GM19395 (cell line): ENCODE measurements at regions not wholly inside any gene's neighbourhood (a gene's known extent, or its start where the extent isn't known, plus 50 kb on each side); places are given as distances from the start of the nearest gene placed in this dataset.
"Not testable (repeated sequence)": the region's sequence is repeated elsewhere in the genome, so short reads cannot be mapped to it uniquely, and the experiment has no call there.

Experiments
- ATAC-seq: cut with Tn5 transposase; IDR thresholded peaks from one replicate; pipeline ENCODE4 v1.9.1; 2021; ENCODE audit warnings: mild to moderate bottlenecking, moderate library complexity; ENCODE audit not compliant: unreplicated experiment

GRCh38 chr7:106386958-106387357 is 102.2 kb upstream of the NAMPT start:
- no peak for ATAC-seq

- no peak for ATAC-seq
Measured at GRCh38 chr7:106384373-106384772, 99.6 kb upstream of the NAMPT start.

GRCh38 chr7:106382929-106383328 is 98.1 kb upstream of the NAMPT start:
- ATAC-seq: no peak

DNA sequence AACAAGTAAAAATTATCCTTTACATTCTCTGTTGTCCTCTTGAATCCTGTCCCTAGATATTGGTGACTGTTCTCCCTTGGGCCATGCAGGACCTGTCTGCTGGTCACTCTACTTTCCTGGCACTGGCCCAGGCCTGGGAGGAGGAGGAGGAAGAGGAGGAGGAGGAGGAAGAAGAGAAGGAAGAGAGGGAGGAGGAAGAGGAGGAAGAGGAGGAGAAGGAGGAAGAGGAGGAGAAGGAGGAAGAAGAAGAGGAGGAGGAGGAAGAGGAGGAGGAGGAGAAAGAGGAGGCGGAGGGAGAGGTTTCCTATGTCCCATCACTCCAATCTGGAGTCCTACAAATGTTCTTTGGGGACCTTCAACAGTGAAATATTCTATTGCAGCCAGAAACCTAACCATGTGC is 97.3 kb upstream of the NAMPT start:
- no peak for ATAC-seq

DNA sequence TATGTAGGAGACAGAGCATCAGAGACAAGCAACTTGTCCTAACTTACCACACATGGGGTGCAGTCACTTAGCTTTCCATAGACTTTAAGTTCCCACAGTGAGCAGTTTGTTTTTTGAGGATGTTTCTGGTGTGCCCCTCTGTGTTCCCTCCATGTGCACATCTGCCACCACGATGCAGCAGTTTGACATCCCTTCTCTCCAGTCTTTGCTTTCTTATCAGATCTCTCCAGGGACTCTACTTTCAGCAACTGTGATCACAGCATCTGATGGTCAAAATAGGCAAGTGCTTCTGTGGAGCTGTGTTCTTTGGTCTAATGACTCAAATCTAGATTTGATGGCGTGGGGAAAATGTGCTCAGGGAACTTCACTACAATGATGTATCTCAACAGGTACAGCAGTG is 96.5 kb upstream of the NAMPT start:
- ATAC-seq: no peak

DNA sequence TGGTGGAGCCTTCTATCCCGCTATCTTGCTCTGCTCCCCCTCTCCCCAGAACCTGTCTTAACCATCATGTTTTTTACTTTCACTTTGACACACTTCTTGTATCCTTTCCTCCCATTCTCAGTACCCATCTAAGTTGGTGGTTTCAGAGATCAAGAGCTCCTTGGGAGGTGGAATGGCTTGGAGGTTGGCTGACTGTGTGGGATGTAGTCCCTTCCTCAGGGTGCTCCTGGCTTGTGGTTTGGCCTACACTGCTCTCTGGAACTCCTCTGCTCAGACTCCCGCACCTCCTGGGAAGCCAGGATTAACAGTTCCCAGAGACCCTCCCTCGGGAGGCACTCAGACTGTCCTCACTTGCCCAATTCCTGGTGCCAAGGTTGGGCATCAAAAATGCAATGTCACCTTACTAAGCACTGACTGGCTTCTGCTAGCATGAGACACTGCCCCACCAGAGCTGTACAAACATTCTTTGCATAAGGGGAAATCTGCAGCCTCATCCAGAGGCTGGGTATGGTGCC is 93.1 kb upstream of the NAMPT start:
- no peak for ATAC-seq

DNA sequence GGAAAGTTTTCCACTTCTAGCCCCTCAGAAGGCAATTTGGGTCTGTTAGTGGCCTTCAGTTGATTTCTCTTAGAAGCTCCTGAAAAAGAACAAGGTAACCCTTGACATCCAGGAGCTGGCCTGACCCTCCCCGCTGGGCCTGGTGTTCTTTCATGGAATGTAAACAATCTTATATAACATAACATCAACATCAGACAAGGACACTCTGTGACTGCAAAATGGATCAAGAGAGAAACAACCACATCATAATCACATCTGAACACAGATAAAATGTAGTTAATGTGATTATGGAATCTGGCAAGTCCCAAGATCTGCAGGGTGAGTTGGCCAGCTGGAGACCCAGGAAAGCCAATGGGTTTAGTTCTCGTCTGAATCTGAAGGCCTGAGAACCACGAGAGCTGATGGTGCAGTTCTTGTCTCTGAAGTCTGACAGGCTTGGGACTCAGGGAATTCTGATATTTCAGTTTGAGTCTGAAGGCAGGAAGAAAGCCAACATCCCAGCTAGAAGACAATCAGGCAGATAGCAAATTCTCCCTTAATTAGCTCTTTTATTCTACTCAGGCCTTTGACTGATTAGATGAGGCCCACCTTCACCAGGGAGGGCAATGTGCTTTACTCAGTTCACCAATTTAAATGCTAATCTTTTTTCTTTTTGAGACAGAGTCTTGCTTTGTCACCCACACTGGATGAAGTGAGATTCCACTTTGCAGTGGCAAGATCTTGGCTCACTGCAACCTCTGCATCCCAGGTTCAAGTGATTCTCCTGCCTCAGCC is 91.4 kb upstream of the NAMPT start:
- ATAC-seq: no peak

DNA sequence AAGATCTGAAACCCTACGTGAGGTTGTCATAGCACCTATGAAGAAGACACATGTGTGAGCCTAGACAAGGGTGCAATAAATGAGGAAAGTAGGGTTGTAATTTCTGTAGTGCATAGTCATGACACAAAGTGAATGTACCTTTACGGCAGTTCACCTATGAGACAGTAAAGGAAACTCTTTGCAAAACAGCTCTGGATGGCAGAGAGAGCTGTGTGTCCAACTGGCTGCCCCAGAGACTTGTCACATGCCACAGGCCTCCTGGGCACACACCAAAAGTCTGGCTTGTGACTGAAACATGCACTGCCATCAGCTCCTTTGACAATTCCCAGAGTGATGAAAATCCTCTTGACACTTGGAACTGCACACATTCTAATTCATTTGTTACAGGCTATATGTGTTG is 90.7 kb upstream of the NAMPT start:
- no peak for ATAC-seq

- ATAC-seq: no peak
Measured at GRCh38 chr7:106374437-106374836, 89.7 kb upstream of the NAMPT start.

- no peak for ATAC-seq
Measured at GRCh38 chr7:106372595-106373318, 88.0 kb upstream of the NAMPT start.

GRCh38 chr7:106372126-106372525 is 87.3 kb upstream of the NAMPT start:
- ATAC-seq: no peak

GRCh38 chr7:106371629-106372028 is 86.8 kb upstream of the NAMPT start:
- no peak for ATAC-seq

GRCh38 chr7:106370542-106370941 is 85.8 kb upstream of the NAMPT start:
- no peak for ATAC-seq

GRCh38 chr7:106369816-106370215 is 85.0 kb upstream of the NAMPT start:
- ATAC-seq: no peak

DNA sequence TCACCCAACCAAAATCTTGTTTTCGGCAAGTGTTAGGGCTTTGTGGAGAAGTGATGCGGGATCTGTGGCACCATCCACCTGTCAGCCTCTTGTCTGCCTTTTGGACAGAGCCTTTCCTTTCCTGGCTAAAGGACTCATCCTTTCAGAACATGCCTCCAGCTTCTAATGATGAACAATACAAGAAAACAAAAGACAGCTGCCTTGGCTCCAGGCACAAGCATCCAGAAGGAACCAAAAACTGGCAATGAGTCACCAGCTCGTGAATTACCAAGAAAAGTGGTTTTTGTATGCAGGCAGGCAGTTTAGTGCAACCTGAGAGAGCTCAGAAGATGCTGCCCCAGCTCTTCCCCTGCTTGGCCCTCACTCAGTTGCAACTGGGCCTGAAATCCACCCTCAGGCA is 84.6 kb upstream of the NAMPT start:
- no peak for ATAC-seq

DNA sequence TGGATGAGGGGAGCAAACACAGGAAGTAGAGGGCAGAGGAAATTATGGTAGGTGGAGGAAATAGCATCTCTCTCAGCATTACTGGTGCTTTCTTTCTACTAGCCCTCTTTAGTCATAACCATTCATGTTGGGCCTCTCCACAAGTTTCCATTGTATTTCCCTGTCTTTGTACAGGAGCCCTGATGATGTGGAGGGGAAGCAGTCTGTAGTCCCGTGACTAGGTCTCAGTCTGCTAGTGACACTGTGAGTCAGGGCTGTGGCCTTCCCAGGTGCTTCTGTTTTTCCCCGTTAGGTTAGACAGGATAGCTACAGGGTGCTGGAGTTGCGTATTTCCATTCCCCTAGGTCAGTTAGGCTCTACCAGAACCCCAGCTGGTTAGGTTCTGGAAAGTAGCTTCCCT is 82.9 kb upstream of the NAMPT start:
- ATAC-seq: no peak

DNA sequence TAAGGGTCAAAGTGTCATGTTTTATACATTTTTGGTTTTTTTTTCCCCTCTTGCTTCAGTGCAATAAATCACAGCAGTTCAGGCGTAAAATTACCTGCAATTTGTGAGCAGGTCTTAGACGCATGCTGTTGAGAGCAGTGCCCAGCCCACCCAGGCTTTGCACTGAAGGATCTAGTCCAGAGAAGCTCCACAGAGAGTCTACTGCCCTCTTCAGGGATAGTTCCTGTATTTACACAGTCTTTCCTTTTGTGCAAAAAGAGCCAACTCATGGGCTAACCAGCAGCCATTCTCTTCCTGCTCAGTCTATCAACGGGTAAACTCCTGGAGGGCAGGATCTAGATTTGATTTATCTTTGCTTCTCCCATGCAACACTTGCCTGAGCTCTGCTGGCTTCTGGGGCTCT is 82.2 kb upstream of the NAMPT start:
- no peak for ATAC-seq

- peak; percentile 79 for ATAC-seq
Measured at GRCh38 chr7:106365252-106366005, 80.6 kb upstream of the NAMPT start.

GRCh38 chr7:106362507-106362906 is 77.7 kb upstream of the NAMPT start:
- not testable (repeated sequence) for ATAC-seq

- ATAC-seq: peak; percentile 70
Measured at GRCh38 chr7:106358103-106358663, 73.4 kb upstream of the NAMPT start.

- no peak for ATAC-seq
Measured at GRCh38 chr7:106357675-106358074, 72.9 kb upstream of the NAMPT start.
